ENCODE measurements at regions not wholly inside any gene's neighbourhood (a gene's known extent, or its start where the extent isn't known, plus 50 kb on each side); places are given as distances from the start of the nearest gene placed in this dataset.
"Not testable (repeated sequence)": the region's sequence is repeated elsewhere in the genome, so short reads cannot be mapped to it uniquely, and the experiment has no call there.

- not testable (repeated sequence) for H3K27ac ChIP-seq (ENCODE audit: insufficient read depth, low read length); H4K20me1 ChIP-seq (ENCODE audit: control insufficient read depth, extremely low read depth, insufficient read depth, low read length); DNase-seq (ENCODE audit: low read depth in 2 of 2); H3K79me2 ChIP-seq (ENCODE audit: control insufficient read depth, insufficient read depth, low read length); H3K9me3 ChIP-seq (ENCODE audit: control insufficient read depth, insufficient read depth, low read depth, low read length); H3K27me3 ChIP-seq (ENCODE audit: control insufficient read depth, insufficient read depth, low read length); H3K9ac ChIP-seq (ENCODE audit: insufficient read depth, low read length); H2AFZ ChIP-seq (ENCODE audit: low read length); H3K4me2 ChIP-seq (ENCODE audit: extremely low read depth, insufficient read depth, low read length); H3K4me3 ChIP-seq (replicated peaks in 1 of 4; ENCODE audit: control extremely low read depth in 1 of 4, insufficient read depth in 1 of 4, low read depth in 3 of 4, low read length in 4 of 4); H3K4me1 ChIP-seq (ENCODE audit: control insufficient read depth, extremely low read depth, insufficient read depth, low read length); H3K36me3 ChIP-seq (ENCODE audit: control insufficient read depth, insufficient read depth, low read length)
These were observed 111.2 kb upstream of the CYLC1 start for GRCh38 chrX:83749736-83750135.

DNA sequence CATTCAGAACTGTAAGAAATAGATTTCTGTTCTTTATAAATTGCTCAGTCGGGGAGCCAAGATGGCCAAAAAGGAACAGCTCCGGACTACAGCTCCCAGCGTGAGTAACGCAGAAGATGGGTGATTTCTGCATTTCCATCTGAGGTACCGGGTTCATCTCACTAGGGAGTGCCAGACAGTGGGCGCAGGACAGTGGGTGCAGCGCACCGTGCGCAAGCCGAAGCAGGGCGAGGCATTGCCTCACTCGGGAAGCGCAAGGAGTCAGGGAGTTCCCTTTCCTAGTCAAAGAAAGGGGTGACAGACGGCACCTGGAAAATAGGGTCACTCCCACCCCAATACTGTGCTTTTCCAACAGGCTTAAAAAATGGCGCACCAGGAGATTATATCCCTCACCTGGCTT, 110.5 kb upstream of the CYLC1 start:
- not testable (repeated sequence) for H3K4me1 ChIP-seq (ENCODE audit: control insufficient read depth, extremely low read depth, insufficient read depth, low read length); H3K79me2 ChIP-seq (ENCODE audit: control insufficient read depth, insufficient read depth, low read length); DNase-seq (ENCODE audit: low read depth in 2 of 2); H3K9ac ChIP-seq (ENCODE audit: insufficient read depth, low read length); H3K9me3 ChIP-seq (ENCODE audit: control insufficient read depth, insufficient read depth, low read depth, low read length); H3K36me3 ChIP-seq (ENCODE audit: control insufficient read depth, insufficient read depth, low read length); H3K4me2 ChIP-seq (ENCODE audit: extremely low read depth, insufficient read depth, low read length); H3K27me3 ChIP-seq (ENCODE audit: control insufficient read depth, insufficient read depth, low read length); H3K4me3 ChIP-seq (replicated peaks in 1 of 4; ENCODE audit: control extremely low read depth in 1 of 4, insufficient read depth in 1 of 4, low read depth in 3 of 4, low read length in 4 of 4); H3K27ac ChIP-seq (ENCODE audit: insufficient read depth, low read length); H2AFZ ChIP-seq (ENCODE audit: low read length); H4K20me1 ChIP-seq (ENCODE audit: control insufficient read depth, extremely low read depth, insufficient read depth, low read length)

DNA sequence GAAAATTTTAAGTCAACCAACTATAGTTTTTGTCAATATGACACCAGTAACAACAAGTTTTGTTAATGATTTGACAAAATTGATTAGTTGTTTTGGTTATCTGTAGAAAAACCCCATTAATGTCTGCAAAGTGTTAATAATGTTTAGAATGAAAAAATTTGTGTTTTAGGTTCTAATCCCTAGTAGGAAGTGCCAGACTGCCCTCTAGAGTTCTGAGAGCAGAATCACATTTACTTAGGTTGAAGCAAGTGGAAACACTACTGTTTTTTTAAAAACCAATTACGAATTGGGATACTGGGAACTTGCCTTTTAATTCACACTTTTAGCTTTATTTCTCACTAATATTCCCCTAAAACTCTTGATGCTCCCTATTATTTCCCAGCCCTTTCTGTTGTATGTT, 101.1 kb upstream of the CYLC1 start:
- no peak overlapping the region for H3K27ac ChIP-seq (ENCODE audit: insufficient read depth, low read length)
- H3K36me3 ChIP-seq (ENCODE audit: control insufficient read depth, insufficient read depth, low read length) = no peaks in the 10 kb centered on the region
- H3K4me2 ChIP-seq (ENCODE audit: extremely low read depth, insufficient read depth, low read length) = no peak overlapping the region
- no peaks in the 10 kb centered on the region for H4K20me1 ChIP-seq (ENCODE audit: control insufficient read depth, extremely low read depth, insufficient read depth, low read length)
- no peaks in the 10 kb centered on the region for H3K4me1 ChIP-seq (ENCODE audit: control insufficient read depth, extremely low read depth, insufficient read depth, low read length)
- H3K27me3 ChIP-seq (ENCODE audit: control insufficient read depth, insufficient read depth, low read length) = no peaks in the 10 kb centered on the region
- no peak overlapping the region for H2AFZ ChIP-seq (ENCODE audit: low read length)
- H3K9ac ChIP-seq (ENCODE audit: insufficient read depth, low read length) = no peak overlapping the region
- DNase-seq (ENCODE audit: low read depth in 2 of 2) = peak; percentile 0 to 3
- no peaks in the 10 kb centered on the region for H3K9me3 ChIP-seq (ENCODE audit: control insufficient read depth, insufficient read depth, low read depth, low read length)
- no peak overlapping the region for H3K4me3 ChIP-seq (replicated peaks in 1 of 4; ENCODE audit: control extremely low read depth in 1 of 4, insufficient read depth in 1 of 4, low read depth in 3 of 4, low read length in 4 of 4)
- no peaks in the 10 kb centered on the region for H3K79me2 ChIP-seq (ENCODE audit: control insufficient read depth, insufficient read depth, low read length)
- no peak for TF ChIP-seq EZH2 (IDR thresholded peaks at IDR 0.05; ENCODE audit: low read length, missing control alignments)
- TF ChIP-seq CTCF (conservative IDR thresholded peaks at IDR 0.05 in 1 of 2, IDR thresholded peaks at IDR 0.05 in 1 of 2; ENCODE audit: low read depth in 1 of 2, low read length in 2 of 2) = no peak

GRCh38 chrX:83771664-83772063, 89.3 kb upstream of the CYLC1 start:
- H3K79me2 ChIP-seq (ENCODE audit: control insufficient read depth, insufficient read depth, low read length) = no peaks in the 10 kb centered on the region
- no peak overlapping the region for H3K27ac ChIP-seq (ENCODE audit: insufficient read depth, low read length)
- no peak for TF ChIP-seq CTCF (conservative IDR thresholded peaks at IDR 0.05 in 1 of 2, IDR thresholded peaks at IDR 0.05 in 1 of 2; ENCODE audit: low read depth in 1 of 2, low read length in 2 of 2)
- TF ChIP-seq EZH2 (IDR thresholded peaks at IDR 0.05; ENCODE audit: low read length, missing control alignments) = no peak
- H3K4me3 ChIP-seq (replicated peaks in 1 of 4; ENCODE audit: control extremely low read depth in 1 of 4, insufficient read depth in 1 of 4, low read depth in 3 of 4, low read length in 4 of 4) = no peak overlapping the region
- no peaks in the 10 kb centered on the region for H4K20me1 ChIP-seq (ENCODE audit: control insufficient read depth, extremely low read depth, insufficient read depth, low read length)
- DNase-seq (ENCODE audit: low read depth in 2 of 2) = no peak
- H3K36me3 ChIP-seq (ENCODE audit: control insufficient read depth, insufficient read depth, low read length) = no peaks in the 10 kb centered on the region
- no peak overlapping the region for H3K9ac ChIP-seq (ENCODE audit: insufficient read depth, low read length)
- H3K27me3 ChIP-seq (ENCODE audit: control insufficient read depth, insufficient read depth, low read length) = no peaks in the 10 kb centered on the region
- H3K4me2 ChIP-seq (ENCODE audit: extremely low read depth, insufficient read depth, low read length) = no peak overlapping the region
- no peak overlapping the region for H2AFZ ChIP-seq (ENCODE audit: low read length)
- H3K4me1 ChIP-seq (ENCODE audit: control insufficient read depth, extremely low read depth, insufficient read depth, low read length) = no peaks in the 10 kb centered on the region
- no peaks in the 10 kb centered on the region for H3K9me3 ChIP-seq (ENCODE audit: control insufficient read depth, insufficient read depth, low read depth, low read length)
